ENCODE measurements at regions not wholly inside any gene's neighbourhood (a gene's known extent, or its start where the extent isn't known, plus 50 kb on each side); places are given as distances from the start of the nearest gene placed in this dataset.

- TF ChIP-seq CTCF (IDR thresholded peaks at IDR 0.05 in 4 of 5, conservative IDR thresholded peaks at IDR 0.05 in 1 of 5) = no peak
- no peak for TF ChIP-seq POLR2A (IDR thresholded peaks at IDR 0.05)
Observed at GRCh38 chr3:148551767-148552260, 145.9 kb upstream of the AGTR1 start.
